HG02763 (cell line): ENCODE measurements at regions not wholly inside any gene's neighbourhood (a gene's known extent, or its start where the extent isn't known, plus 50 kb on each side); places are given as distances from the start of the nearest gene placed in this dataset.
"Not testable (repeated sequence)": the region's sequence is repeated elsewhere in the genome, so short reads cannot be mapped to it uniquely, and the experiment has no call there.

ENCODE experiments used
- ATAC-seq: cut with Tn5 transposase; IDR thresholded peaks from one replicate; pipeline ENCODE4 v1.9.1; 2021; ENCODE audit warnings: mild to moderate bottlenecking, moderate library complexity; ENCODE audit not compliant: unreplicated experiment

DNA sequence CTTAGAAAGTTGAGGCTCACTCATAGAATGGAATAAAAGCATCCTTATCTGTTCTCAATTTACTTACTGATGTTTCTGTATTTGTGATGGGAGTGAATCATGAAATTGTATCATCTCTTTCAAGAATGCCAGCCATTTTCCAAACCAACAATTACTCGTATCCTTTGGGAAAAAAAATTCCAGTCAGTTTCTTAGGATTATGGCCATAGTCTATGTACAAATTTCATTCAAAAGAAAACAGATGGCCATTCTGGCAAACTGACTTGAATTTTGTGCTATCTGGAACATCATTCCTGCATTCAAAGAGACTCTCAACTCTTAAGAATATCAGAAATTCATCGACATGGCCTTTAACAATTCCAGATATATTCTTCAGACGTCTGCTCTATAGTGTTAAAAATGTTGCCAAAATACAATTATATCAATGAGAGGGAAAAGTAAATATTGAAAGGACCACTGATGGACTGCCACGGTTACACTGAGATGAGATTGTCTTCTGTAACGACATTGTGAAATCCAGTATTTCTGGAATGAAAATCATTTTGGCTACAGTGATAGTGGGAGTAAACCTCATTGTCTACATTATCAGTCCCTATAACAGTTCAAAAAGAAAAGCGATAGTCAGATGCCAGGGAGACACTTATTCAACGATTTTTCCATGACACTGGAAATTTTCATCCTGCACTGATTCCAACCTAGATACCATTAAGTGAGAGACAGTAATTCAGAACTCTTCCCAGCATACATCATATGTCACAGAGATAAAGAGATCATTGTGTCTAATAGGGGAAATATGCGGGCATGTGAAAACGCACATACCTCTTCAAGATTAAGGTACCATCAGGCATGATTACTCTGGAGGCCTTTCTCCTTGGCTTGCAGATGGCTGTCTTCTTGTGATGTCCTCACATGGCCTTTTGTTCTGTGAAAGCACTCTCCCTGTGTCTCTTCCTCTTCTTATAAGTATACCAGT lies 953.8 kb upstream of the ALCAM start:
- no peak for ATAC-seq

DNA sequence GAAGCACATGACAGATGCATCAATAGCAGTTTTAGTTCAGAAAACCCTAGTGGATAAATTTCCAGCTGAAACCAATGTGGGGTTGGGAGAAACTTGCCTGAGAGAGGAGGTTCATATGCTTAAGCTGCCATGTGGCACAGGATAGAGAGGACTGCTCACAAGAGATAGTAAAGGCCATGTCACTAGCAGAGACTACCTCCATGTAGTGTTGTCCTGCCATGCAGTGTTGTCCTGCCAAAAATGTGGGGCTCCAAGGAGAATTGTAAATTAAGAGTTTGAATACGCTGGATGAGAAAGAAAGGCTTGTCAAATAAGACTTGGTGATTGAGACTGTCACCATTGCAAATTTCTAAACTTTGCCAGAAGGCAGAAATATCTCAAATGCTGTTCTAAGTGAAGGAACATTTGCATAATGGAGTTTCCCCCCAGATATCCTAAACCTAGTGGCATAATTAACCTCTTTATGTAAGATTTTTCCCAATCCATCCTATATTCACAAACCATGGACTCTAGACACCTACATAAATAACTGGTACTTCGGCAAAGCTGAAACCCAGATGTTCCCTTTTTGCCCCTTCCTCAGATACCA lies 938.3 kb upstream of the ALCAM start:
- ATAC-seq, result no peak

DNA sequence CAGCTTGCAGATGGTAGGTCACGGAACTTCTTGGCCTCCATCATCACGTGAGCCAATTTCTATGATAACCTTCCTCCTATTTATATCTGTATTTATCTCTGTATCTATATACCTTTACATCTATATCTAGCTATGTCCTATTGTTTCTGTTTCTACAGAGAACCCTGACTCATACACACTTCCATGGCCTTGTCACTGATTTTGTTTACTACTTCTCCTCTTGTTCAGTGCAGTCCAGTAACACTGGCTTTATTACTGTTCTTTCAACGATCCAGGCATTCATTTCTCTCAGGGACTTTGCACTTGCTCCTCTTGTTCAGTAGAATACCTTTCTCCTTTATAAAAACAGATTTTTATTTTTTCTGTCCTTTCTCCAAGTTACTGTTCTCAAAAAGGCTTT lies 937.0 kb upstream of the ALCAM start:
- ATAC-seq, result no peak

DNA sequence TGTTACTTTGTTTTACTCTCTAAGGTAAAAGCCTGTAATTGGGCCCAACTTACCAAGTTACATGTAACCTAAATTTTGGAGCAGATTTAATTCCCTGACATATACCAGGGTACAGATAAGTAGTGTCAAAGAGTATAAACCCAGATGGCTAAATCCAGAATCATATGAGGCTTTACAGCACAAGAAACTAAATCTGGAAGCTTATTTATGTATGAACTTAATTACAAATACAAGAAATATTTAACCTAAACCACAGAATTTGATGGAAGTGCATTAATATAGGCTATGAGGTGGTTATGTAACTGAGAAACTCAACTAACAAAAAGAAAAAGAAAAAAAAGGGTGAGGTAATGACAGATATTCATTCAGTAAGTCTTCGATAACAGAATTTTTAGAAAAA lies 930.2 kb upstream of the ALCAM start:
- no peak for ATAC-seq

DNA sequence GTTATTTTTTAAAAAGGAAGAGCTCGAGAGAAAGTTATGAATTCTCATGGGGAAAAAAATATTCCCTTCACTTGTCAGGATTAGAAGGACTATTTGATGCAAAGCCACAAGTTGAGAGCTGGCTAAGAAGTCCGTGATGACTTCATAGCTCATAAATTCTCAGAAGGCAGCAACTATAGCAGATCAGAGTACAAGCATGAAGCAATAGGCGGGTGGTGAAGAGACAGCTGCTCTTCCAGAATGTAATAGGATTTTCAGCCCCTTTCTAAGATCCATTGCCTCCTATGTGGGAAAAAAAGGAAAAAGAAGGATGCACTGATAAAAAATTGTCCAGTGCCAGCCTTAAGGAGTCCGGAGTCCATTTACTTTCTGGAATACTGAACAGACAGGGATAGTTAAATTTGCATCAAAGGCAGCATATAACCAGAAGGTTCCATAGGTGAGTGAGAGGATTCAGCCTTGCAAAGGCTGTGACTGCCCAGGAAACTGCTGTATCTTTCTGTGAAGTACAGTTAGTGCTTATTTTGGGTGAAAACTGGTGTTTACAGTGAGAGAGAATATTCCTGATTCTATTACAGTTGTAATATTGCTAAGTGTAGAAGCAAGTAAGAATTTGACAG lies 929.5 kb upstream of the ALCAM start:
- ATAC-seq, result no peak

DNA sequence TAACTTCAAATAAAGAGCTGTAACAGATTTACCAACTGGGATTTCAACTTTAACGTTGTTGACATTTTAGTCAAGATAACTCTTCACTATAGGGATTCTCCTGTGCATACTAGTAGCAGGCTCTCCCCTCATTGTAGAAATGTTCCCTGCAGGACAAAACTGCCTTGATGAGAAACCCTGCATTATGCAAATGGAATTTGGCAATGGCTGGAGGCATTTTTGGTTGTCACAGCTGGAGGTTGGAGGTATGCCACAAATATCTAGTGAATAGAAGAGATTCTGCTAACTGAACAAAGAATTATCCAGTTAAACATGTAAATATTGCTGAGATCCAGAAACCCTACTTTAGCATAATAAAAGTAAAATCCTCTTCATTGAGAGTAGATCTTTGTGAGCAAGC lies 928.8 kb upstream of the ALCAM start:
- ATAC-seq, result no peak

DNA sequence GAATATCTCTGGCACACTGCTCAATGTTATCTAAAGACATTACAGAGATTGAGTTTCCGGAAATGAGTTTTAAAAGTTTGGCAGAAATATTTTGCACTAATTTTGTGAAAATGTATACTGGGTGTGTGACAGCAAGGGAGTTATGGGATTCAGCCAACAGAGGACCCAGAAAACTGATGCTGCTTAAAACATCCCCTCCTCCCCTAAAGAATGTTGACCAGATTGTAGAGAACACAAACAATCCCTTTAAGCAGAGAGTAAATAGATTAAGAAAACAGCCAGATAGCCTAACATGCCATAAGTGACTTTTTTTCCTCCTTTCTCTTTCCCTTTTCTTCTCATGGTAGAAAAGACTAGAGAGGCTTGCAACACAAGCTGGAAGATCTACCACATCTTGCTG lies 928.0 kb upstream of the ALCAM start:
- no peak for ATAC-seq

DNA sequence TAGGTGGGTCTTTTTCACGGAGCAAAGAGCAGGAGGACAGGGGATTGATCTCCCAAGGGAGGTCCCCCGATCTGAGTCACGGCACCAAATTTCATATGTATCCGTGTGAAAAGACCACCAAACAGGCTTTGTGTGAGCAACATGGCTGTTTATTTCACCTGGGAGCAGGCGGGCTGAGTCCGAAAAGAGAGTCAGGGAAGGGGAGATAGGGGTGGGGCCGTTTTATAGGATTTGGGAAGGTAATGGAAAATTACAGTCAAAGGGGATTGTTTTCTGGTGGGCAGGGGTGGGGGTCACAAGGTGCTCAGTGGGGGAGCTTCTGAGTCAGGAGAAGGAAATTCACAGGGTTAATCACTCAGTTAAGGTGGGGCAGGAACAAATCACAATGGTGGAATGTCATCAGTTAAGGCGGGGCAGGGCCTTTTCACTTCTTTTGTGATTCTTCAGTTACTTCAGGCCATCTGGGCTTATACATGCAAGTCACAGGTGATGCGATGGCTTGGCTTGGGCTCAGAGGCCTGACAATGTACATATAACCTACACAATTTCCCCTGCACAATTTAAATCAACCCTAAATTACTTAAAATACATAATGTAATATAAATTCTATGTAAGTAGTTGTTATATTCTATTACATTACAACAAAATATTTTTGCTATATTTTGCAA lies 921.3 kb upstream of the ALCAM start:
- ATAC-seq, result not testable (repeated sequence)

DNA sequence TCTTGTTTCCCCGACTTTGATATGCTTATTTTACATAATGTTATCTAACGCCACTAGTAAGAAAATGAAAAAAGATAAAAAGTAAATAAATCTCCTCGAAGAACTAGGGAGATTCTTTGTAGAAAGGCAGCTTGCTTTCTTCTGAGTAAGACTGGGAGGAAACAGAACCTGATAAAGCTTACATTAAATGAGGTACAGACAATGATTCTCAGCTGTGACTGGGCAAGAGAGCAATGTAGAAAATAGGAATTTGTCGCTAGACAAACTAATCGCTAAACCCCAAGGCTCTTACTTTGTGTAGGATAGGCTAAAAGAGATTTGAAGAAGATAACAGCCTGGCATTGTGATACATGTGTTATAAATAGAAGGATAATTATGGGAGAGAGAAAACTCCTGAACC lies 919.0 kb upstream of the ALCAM start:
- ATAC-seq, result no peak

DNA sequence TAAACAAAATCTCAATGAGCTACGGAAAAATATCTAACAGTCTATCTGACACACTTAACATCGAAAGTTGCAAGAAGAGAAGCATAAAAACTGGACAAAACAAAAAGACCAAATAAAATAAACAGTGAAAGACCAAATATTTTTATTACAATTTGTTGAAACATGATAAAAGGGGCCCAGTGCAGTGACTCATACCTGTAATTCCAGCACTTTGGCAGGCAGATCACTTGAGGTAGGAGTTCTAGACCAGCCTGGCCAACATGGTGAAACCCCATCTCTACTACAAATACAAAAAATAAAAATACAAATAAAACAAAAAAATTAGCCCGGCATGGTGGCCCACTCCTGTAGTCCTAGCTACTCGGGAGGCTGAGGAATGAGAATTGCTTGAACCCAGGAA lies 914.0 kb upstream of the ALCAM start:
- ATAC-seq, result no peak

DNA sequence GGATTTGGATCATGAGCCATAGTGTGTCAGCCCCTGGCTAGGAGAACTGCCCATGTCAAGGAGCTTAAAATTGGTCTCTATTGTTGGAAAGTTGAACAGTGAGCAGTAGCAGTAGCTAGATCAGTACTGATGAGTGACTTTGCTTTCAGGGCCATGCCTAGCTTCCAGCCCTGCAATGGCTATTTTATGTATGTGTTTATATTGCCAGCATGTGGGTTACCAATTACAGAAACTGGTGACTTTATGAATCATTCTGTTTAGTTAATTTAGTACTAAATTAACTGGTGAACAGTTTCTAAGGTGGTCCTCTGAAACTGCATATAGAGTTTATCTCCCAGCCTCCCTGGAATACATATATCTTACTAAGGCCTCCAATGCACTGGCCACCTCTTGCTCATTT lies 908.1 kb upstream of the ALCAM start:
- ATAC-seq, result no peak

DNA sequence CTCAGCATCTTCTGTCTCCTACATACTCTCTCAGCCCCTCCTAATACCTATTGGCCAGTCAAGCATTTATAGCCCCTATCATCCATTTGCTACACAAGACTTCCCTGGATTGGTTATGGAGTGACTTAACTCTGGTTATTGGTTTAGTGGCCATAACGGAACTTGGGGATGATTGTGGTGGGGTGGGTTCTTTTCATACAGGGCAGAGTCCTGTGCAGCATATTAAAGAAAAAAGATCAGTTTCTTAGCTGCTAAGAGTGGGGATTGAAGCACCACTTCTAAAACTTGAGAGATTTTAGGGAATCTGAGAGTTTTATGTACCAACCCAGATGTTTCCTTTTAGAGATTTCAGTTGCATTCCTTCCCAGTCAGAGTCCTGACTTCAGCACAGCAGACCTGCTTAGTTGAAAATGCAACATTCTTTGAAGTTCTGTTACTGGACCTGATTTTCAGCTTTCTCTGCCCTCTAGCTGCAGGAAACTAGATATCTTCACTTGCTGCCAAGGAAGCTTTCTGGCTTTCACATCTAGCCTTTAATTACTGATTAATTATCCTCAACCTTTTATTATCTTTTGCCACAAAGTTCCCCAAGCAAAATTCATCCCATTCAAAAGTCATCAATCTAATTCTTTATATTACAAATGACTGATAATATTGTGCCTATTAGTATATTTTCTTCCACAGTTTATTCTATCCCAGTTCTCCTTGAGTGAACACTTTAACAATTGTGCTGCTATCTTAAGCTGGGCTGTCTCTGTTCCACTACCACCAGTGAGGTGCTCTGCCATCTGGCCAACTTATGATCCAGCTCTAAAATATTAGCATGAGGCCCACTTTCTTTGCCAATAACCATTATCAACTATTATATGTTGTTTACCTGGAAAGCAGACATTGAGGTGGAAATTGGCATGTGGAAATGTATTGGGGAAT lies 906.0 kb upstream of the ALCAM start:
- ATAC-seq, result peak; percentile 64

DNA sequence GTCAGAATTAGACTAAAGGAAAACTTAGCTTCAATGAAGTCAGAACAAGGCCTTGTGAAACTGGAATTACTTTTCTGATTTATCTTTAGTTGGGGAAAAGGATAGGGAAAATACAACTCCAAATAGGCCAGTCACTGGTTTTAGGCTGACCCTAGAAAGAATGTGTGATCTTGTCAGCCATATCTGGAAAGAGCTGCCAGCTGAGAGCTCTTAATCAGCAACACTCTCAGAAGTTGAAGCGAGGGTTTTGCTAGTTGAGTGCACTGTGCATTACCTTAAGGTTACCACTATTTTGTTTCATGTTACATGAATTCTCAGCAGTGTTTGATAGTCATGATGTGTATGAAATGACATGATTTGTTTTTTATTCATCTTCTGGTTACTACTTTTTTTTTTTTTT lies 905.3 kb upstream of the ALCAM start:
- no peak for ATAC-seq

DNA sequence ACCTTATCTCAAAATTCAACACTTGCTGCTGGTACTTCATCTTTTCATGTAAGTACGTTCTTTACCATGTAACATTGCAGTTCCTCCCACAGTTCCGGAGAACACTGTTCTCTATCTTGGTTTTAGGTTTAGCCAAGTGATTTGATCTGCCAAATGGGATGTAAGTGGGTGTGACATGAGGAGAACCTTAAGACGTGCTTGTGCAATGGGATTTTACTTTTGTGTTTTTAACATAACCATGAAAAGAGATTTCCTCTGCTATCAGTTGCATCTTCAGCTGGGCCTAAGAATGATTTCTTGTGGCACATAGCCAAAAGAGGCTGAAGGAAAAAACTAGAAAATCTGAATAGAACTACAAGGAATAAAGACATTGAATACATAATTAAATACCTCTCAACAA lies 894.5 kb upstream of the ALCAM start:
- no peak for ATAC-seq

DNA sequence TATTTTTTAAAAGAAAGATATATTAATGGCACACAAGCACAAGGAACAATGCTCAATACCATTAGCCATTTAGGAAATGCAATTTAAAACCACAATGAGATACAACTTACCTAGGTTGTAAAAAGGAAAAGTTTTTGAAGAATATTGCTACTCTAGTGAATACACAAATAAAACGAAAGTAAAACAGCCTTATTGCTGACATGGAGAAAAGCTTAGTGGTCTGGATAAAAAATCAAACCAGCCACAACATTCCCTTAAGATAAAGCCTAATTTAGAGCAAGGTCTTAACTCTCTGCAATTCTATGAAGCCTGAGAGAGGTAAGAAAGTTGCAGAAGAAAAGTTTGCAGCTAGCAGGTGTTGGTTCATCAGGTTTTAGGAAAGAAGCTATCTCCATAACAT lies 892.7 kb upstream of the ALCAM start:
- no peak for ATAC-seq

DNA sequence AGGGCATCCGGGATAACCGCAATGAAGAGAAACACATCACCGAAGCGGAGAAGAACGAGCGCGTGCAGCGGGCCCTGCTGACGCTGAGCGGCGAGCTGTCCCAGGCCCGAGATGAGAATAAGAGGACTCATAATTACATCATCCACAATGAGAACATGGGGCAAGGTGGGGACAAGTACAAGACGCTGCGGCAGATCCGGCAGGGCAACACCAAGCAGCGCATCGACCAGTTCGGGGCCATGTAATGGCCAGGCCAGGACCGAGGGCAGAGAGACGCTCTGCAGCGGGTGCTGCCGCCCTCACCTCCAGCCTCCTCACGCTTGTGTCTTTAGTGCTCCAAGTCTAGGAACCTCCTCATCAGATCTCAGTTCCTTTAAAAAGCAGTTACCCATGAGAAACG lies 863.7 kb upstream of the ALCAM start:
- ATAC-seq, result no peak

DNA sequence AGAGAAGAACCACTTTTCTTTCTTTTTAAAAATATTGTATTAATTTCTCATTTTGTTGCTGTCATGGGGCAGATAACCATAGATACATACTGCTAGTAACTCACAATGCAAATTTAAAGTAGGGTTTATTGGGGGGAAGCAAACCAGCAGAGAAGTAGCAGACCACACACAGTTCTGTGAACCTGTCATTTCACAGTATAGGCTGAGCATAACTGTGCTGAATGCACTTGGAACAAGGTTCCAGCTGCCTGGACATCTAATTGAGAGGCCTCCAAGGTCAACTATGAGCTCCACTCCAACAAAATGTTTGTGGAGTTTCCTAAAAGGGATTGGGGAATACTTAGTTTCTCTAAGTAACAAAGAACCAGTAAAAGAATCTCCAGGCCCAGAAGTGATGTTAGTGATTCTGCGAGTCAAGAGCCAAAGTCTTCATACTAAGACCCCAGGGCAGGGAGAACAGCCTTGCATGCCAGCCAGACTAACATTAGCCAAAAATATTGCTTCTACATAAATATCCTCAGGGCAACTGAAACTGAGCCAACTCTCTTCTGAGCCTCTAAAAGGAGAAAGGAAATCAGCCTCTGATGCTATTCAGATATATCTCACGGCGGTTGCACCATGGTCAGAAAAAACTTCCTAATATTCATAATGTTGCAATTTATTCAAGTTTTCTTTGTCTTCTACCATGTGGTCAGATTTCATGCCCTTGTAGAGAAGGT lies 856.4 kb upstream of the ALCAM start:
- ATAC-seq, result no peak

DNA sequence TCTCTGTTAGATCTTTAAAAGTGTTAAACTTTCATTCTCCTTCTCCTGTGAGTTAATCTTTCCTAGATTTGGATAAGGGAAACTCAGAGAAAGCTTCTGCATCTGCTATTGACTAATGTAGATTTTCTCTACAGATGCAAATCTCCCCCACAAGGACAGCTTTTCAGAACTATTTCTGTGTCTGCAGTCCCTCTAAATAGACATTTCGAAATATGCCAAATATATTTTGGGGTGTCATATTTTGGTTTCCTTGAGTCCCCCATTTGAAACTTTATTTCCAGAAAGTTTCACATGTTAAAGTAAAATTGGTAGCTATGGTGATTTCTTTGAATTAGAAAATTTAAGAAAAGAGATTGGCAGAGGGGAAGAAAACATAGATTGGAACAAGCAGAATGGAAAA lies 852.3 kb upstream of the ALCAM start:
- no peak for ATAC-seq

DNA sequence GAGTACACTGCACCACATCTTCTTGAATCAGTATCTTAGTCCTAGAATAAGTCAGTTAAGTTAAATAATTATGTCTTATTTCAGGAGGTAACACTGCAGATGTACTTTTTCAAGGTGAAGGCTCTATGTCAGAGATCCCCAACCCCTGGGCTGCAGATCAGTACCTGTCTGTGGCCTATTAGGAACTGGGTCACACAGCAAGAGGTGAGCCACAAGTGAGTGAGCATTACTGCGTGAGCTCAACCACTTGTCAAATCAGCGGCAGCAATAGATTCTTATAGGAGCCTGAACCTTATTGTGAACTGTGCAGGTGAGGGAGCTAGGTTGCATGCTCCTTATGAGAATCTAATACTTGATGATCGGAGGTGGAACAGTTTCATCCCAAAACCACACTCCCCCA lies 851.9 kb upstream of the ALCAM start:
- ATAC-seq, result no peak

DNA sequence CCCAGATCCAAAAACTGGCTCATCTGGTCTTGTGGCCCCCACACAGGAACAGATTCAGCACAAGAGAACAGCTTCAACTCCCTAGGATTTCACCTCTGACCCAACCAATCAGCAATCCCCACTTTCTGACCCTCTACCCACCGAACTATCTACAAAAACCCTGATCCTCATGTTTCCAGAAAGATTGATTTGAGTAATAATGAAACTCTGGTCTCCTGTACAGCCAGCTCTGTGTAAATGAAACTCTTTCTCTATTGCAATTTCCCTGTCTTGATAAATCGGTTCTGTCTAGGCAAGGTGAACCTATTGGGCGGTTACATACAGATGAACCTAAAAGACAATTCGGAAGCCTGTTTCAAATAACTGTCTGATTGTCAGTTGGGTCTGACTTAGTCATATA lies 847.6 kb upstream of the ALCAM start:
- peak; percentile 29 for ATAC-seq
